Body of pancreas (tissue), 4 donors: ENCODE measurements at regions not wholly inside any gene's neighbourhood (a gene's known extent, or its start where the extent isn't known, plus 50 kb on each side); places are given as distances from the start of the nearest gene placed in this dataset.

ENCODE experiments used
- ATAC-seq: fragments of 150-250 bp; one replicate; pipeline ENCODE4 v1.9.1; 2016
- DNase-seq, 4 donors: peaks; one replicate each; pipeline ENCODE4 v3.0.0-alpha.2; 2019
- H3K27ac ChIP-seq, 4 donors: fragments of 200-600 bp; sonication (generic); 1 replicate in 3 of 4; 2 replicates in 1 of 4; pipeline versions ENCODE4 v1.5.1 to v1.6.1; 2016 to 2019; ENCODE audit warnings: mild to moderate bottlenecking in 1 of 4, mixed read lengths in 1 of 4, moderate library complexity in 1 of 4
- H3K27me3 ChIP-seq, 2 donors: fragments of 200-600 bp; sonication (generic); one replicate each; pipeline ENCODE4 v1.6.0; 2016; ENCODE audit warnings: mild to moderate bottlenecking in 1 of 2
- H3K36me3 ChIP-seq, 2 donors: fragments of 200-600 bp; sonication (generic); replicated peaks in 1 of 2; 2 replicates each; pipeline ENCODE4 v1.5.1; 2016; ENCODE audit warnings: low read depth in 2 of 2; ENCODE audit not compliant: insufficient read depth in 1 of 2
- H3K4me1 ChIP-seq: fragments of 200-600 bp; sonication (generic); one replicate; pipeline ENCODE4 v1.6.0; 2016
- H3K4me3 ChIP-seq, 2 donors: fragments of 200-600 bp; sonication (generic); 1 replicate in 1 of 2; 2 replicates in 1 of 2; pipeline ENCODE4 v1.5.1; 2016 to 2019
- H3K9me3 ChIP-seq, 3 donors: fragments of 200-600 bp; sonication (generic); 1 replicate in 2 of 3; 2 replicates in 1 of 3; pipeline ENCODE4 v1.5.1; 2016
- POLR2A ChIP-seq, 3 donors: fragments of 450-650 bp; IDR thresholded peaks; one replicate each; pipeline ENCODE4 v1.6.1; 2016; ENCODE audit warnings: antibody characterized with exemption in 3 of 3, mild to moderate bottlenecking in 2 of 3
- WGBS, 2 donors: methylation state at CpG; one replicate each; pipeline ENCODE4 v1.1.5; 2017; 5-methylcytosine and 5-hydroxymethylcytosine counted together
- intact Hi-C: fragments of 100-400 bp; cut with DNase I; formaldehyde crosslinking; loops from one replicate; pipeline ENCODE4 v1.15.1; 2023
- TF ChIP-seq, protein P1 (sequence below), 7 experiments: fragments of 450-650 bp in 4 of 7; fragments of 200-600 bp in 3 of 7; sonication (generic) in 3 of 7; IDR thresholded peaks; one replicate each; pipeline ENCODE4 v1.5.1; 2016 to 2019; ENCODE audit warnings: antibody characterized with exemption in 7 of 7

GRCh38 chr7:132636581-132636980 is 60.3 kb upstream of the PLXNA4 start:
- no peaks in the 10 kb centered on the region for H3K36me3 ChIP-seq
- 80 to 90% methylated on average over 4 of the region's 4 CpGs for WGBS, 2 donors
- ATAC-seq (no peak), DNase-seq (no peak)
- H3K4me1 ChIP-seq = no peaks in the 10 kb centered on the region
- no peaks in the 10 kb centered on the region for H3K27me3 ChIP-seq
- no peak overlapping the region for H3K4me3 ChIP-seq
- no peak overlapping the region for H3K27ac ChIP-seq
- intact Hi-C loops = no loop called here
- no peaks in the 10 kb centered on the region for H3K9me3 ChIP-seq
- TF ChIP-seq POLR2A (IDR thresholded peaks at IDR 0.05) = no peak
- TF ChIP-seq, protein P1, sequence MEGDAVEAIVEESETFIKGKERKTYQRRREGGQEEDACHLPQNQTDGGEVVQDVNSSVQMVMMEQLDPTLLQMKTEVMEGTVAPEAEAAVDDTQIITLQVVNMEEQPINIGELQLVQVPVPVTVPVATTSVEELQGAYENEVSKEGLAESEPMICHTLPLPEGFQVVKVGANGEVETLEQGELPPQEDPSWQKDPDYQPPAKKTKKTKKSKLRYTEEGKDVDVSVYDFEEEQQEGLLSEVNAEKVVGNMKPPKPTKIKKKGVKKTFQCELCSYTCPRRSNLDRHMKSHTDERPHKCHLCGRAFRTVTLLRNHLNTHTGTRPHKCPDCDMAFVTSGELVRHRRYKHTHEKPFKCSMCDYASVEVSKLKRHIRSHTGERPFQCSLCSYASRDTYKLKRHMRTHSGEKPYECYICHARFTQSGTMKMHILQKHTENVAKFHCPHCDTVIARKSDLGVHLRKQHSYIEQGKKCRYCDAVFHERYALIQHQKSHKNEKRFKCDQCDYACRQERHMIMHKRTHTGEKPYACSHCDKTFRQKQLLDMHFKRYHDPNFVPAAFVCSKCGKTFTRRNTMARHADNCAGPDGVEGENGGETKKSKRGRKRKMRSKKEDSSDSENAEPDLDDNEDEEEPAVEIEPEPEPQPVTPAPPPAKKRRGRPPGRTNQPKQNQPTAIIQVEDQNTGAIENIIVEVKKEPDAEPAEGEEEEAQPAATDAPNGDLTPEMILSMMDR (IDR thresholded peaks at IDR 0.05) = no peak

DNA sequence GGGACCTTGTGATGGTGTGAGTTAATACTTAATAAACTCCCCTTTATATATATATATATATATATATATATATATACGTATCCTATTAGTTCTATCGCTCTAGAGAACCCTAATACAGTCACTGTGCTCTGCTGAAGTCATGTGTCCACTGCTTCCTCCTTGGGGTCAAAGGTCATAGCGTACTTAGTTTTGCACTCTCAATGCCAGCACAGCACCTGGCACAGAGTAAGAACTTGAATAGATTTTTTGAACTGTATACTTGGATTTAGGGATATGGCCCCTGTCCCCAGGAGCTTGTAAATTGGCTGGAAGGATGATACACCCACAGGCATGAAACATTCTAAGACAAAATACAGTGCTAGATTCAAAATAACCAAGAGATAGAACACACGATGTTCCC is 58.9 kb upstream of the PLXNA4 start:
- no peaks in the 10 kb centered on the region for H3K4me1 ChIP-seq
- ATAC-seq (no peak), DNase-seq (no peak)
- 73% methylated on average over 4 of the region's 4 CpGs for WGBS, 2 donors
- H3K9me3 ChIP-seq = no peaks in the 10 kb centered on the region
- TF ChIP-seq, protein P1 (IDR thresholded peaks at IDR 0.05) = no peak
- TF ChIP-seq POLR2A (IDR thresholded peaks at IDR 0.05) = no peak
- H3K27ac ChIP-seq = no peak overlapping the region
- no peak overlapping the region for H3K4me3 ChIP-seq
- H3K27me3 ChIP-seq = no peaks in the 10 kb centered on the region
- no peaks in the 10 kb centered on the region for H3K36me3 ChIP-seq
- intact Hi-C loops = no loop called here

GRCh38 chr7:132630834-132631233 is 54.6 kb upstream of the PLXNA4 start:
- Histone ChIP-seq H3K9me3 (no peaks in the 10 kb centered on the region), H3K27ac (no peak overlapping the region), H3K4me1 (no peaks in the 10 kb centered on the region), H3K4me3 (no peak overlapping the region), H3K36me3 (no peaks in the 10 kb centered on the region), H3K27me3 (no peaks in the 10 kb centered on the region)
- WGBS, 2 donors = 83 to 86% methylated on average over 2 of the region's 2 CpGs
- ATAC-seq (no peak), DNase-seq (no peak)
- intact Hi-C loops = no loop called here
- no peak for TF ChIP-seq POLR2A (IDR thresholded peaks at IDR 0.05)
- TF ChIP-seq, protein P1 (IDR thresholded peaks at IDR 0.05) = no peak
